Endodermal cell (in vitro differentiated cells): ENCODE measurements at regions not wholly inside any gene's neighbourhood (a gene's known extent, or its start where the extent isn't known, plus 50 kb on each side); places are given as distances from the start of the nearest gene placed in this dataset.
"Not testable (repeated sequence)": the region's sequence is repeated elsewhere in the genome, so short reads cannot be mapped to it uniquely, and the experiment has no call there.

ENCODE experiments used
- DNase-seq: peaks from one replicate; pipeline ENCODE4 v3.0.0-alpha.2; 2017
- H3K27ac ChIP-seq: 2 replicates; pipeline ENCODE4 v1.5.1; 2013; ENCODE audit warnings: mild to moderate bottlenecking, low read depth, low read length, moderate library complexity
- H3K27me3 ChIP-seq: 2 replicates; pipeline ENCODE4 v1.6.1; 2013; ENCODE audit warnings: mild to moderate bottlenecking, low read length, moderate library complexity; ENCODE audit not compliant: insufficient read depth, control insufficient read depth, poor library complexity, severe bottlenecking
- H3K36me3 ChIP-seq: 2 replicates; pipeline ENCODE4 v1.7.0; 2013; ENCODE audit warnings: mild to moderate bottlenecking, low read length, moderate library complexity; ENCODE audit not compliant: control insufficient read depth, insufficient read depth
- H3K4me1 ChIP-seq: one replicate; pipeline ENCODE4 v1.7.0; 2013; ENCODE audit warnings: low read length; ENCODE audit not compliant: control insufficient read depth, insufficient read depth
- H3K4me3 ChIP-seq: 2 replicates; pipeline ENCODE4 v1.5.1; 2013; ENCODE audit warnings: mild to moderate bottlenecking, low read length, moderate library complexity
- H3K9ac ChIP-seq: 2 replicates; pipeline ENCODE4 v1.6.1; 2013; ENCODE audit warnings: mild to moderate bottlenecking, low read length, moderate library complexity; ENCODE audit not compliant: poor library complexity, severe bottlenecking; ENCODE audit errors: extremely low read depth
- H3K9me3 ChIP-seq: 2 replicates; pipeline ENCODE4 v1.6.1; 2013; ENCODE audit warnings: mild to moderate bottlenecking, low read length, moderate library complexity; ENCODE audit not compliant: control insufficient read depth
- H3K27ac Mint-ChIP-seq: 2 replicates; pipeline ENCODE4 v1.8.0; 2020; ENCODE audit warnings: mixed read lengths
- H3K27me3 Mint-ChIP-seq: 2 replicates; pipeline ENCODE4 v1.8.0; 2021; ENCODE audit warnings: mild to moderate bottlenecking, mixed read lengths; ENCODE audit not compliant: insufficient read depth
- H3K36me3 Mint-ChIP-seq: 2 replicates; pipeline ENCODE4 v1.8.0; 2020; ENCODE audit warnings: low read depth, mixed read lengths
- H3K4me1 Mint-ChIP-seq: 2 replicates; pipeline ENCODE4 v1.8.0; 2020; ENCODE audit warnings: mixed read lengths
- H3K4me3 Mint-ChIP-seq: 2 replicates; pipeline ENCODE4 v1.8.0; 2020; ENCODE audit warnings: mild to moderate bottlenecking, moderate library complexity, mixed read lengths
- H3K9me3 Mint-ChIP-seq: 2 replicates; pipeline ENCODE4 v1.8.0; 2020; ENCODE audit warnings: mild to moderate bottlenecking, mixed read lengths
- CTCF ChIP-seq: fragments of 200-600 bp; sonication (generic); conservative IDR thresholded peaks from 2 replicates; pipeline ENCODE4 v1.5.0; 2021; ENCODE audit warnings: antibody characterized with exemption, mild to moderate bottlenecking
- WGBS, 2 experiments: methylation state at CpG; one replicate each; pipeline versions ENCODE4 v1.1.5 to v1.1.7; 2013; ENCODE audit warnings: missing lambda C conversion rate in 2 of 2, mixed read lengths in 1 of 2; ENCODE audit not compliant: insufficient coverage in 1 of 2, insufficient read length in 1 of 2; 5-methylcytosine and 5-hydroxymethylcytosine counted together

GRCh38 chr6:78688668-78689067, 178.7 kb upstream of the IRAK1BP1 start:
- H3K27ac Mint-ChIP-seq, result no peak overlapping the region
- Histone ChIP-seq H3K27me3 (no peaks in the 10 kb centered on the region), H3K27ac (no peak overlapping the region), H3K4me1 (no peaks in the 10 kb centered on the region), H3K4me3 (no peak overlapping the region), H3K36me3 (no peaks in the 10 kb centered on the region), H3K9me3 (no peaks in the 10 kb centered on the region), H3K9ac (no peak overlapping the region)
- H3K9me3 Mint-ChIP-seq, result no peaks in the 10 kb centered on the region
- DNase-seq, result no peak
- H3K36me3 Mint-ChIP-seq, result no peaks in the 10 kb centered on the region
- no peaks in the 10 kb centered on the region for H3K27me3 Mint-ChIP-seq
- H3K4me3 Mint-ChIP-seq, result no peak overlapping the region
- H3K4me1 Mint-ChIP-seq, result no peaks in the 10 kb centered on the region
- TF ChIP-seq CTCF, result no peak

- Histone ChIP-seq H3K27ac (no peak overlapping the region), H3K9ac (no peak overlapping the region), H3K27me3 (no peaks in the 10 kb centered on the region), H3K4me3 (no peak overlapping the region), H3K4me1 (no peaks in the 10 kb centered on the region), H3K9me3 (no peaks in the 10 kb centered on the region), H3K36me3 (no peaks in the 10 kb centered on the region)
- Mint-ChIP-seq H3K27ac (no peak overlapping the region), H3K9me3 (peaks cover 12% of the 10 kb centered on the region), H3K4me1 (no peaks in the 10 kb centered on the region), H3K36me3 (no peaks in the 10 kb centered on the region), H3K4me3 (no peak overlapping the region), H3K27me3 (no peaks in the 10 kb centered on the region)
- DNase-seq, result no peak
- WGBS, 2 experiments, result 84% methylated on average over 2 of the region's 2 CpGs; no CpG with 5 or more reads in 1 of the 2 experiments
- TF ChIP-seq CTCF, result no peak
Measured at GRCh38 chr6:78693835-78694234, 173.5 kb upstream of the IRAK1BP1 start.

- not testable (repeated sequence) for H3K27me3 Mint-ChIP-seq, H3K4me3 Mint-ChIP-seq, H3K4me1 Mint-ChIP-seq, H3K27me3 ChIP-seq, H3K4me3 ChIP-seq, H3K27ac ChIP-seq, H3K36me3 Mint-ChIP-seq, H3K4me1 ChIP-seq, H3K9ac ChIP-seq, H3K27ac Mint-ChIP-seq, H3K36me3 ChIP-seq, DNase-seq, H3K9me3 ChIP-seq
- 85 to 89% methylated on average over 9 to 10 of the region's 10 CpGs for WGBS, 2 experiments
- H3K9me3 Mint-ChIP-seq, result peaks cover 12% of the 10 kb centered on the region
Measured at GRCh38 chr6:78694628-78695027, 172.7 kb upstream of the IRAK1BP1 start.

GRCh38 chr6:78700991-78701390, 166.4 kb upstream of the IRAK1BP1 start:
- no peak overlapping the region for H3K27ac Mint-ChIP-seq
- no peak for DNase-seq
- no peaks in the 10 kb centered on the region for H3K9me3 ChIP-seq
- no peaks in the 10 kb centered on the region for H3K27me3 Mint-ChIP-seq
- H3K9ac ChIP-seq, result no peak overlapping the region
- no peak overlapping the region for H3K4me3 Mint-ChIP-seq
- no peaks in the 10 kb centered on the region for H3K4me1 Mint-ChIP-seq
- WGBS, 2 experiments, result 75% methylated on average over 1 of the region's 1 CpG; no CpG with 5 or more reads in 1 of the 2 experiments
- TF ChIP-seq CTCF, result no peak
- no peaks in the 10 kb centered on the region for H3K36me3 ChIP-seq
- H3K36me3 Mint-ChIP-seq, result no peaks in the 10 kb centered on the region
- no peak overlapping the region for H3K27ac ChIP-seq
- no peaks in the 10 kb centered on the region for H3K4me1 ChIP-seq
- no peak overlapping the region for H3K4me3 ChIP-seq
- H3K27me3 ChIP-seq, result no peaks in the 10 kb centered on the region
- H3K9me3 Mint-ChIP-seq, result no peaks in the 10 kb centered on the region
